ENCODE measurements at regions not wholly inside any gene's neighbourhood (a gene's known extent, or its start where the extent isn't known, plus 50 kb on each side); places are given as distances from the start of the nearest gene placed in this dataset.

DNA sequence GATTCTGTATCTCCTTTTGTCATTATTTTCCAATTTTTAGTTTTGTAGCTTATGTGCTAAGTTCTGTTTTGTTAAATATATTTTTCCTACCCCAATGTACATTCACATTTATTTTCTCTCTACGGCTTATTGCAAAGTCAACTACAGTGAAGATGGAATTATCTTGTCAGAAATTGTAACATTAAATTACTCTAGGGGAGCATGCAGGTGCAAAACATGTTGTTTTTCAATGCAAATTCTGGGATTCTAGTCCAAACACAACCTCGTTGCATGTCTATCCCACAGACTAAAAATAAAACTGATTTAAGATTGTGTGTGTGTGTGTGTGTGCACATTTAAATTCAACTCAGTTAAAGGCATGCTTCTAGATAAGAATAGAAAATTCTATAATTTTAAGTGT, 529.1 kb upstream of the POM121L12 start:
- no peak overlapping the region for H3K4me3 ChIP-seq (ENCODE audit: low read length)
- no peaks in the 10 kb centered on the region for H3K36me3 ChIP-seq (ENCODE audit: insufficient read depth, low read length)
- no peaks in the 10 kb centered on the region for H3K4me1 ChIP-seq (ENCODE audit: insufficient read depth, low read length)
- H2AFZ ChIP-seq (ENCODE audit: low read depth, low read length): no peak overlapping the region
- no peaks in the 10 kb centered on the region for H3K9me3 ChIP-seq (ENCODE audit: low read length)
- no peaks in the 10 kb centered on the region for H3K27me3 ChIP-seq (ENCODE audit: insufficient read depth, low read length)

DNA sequence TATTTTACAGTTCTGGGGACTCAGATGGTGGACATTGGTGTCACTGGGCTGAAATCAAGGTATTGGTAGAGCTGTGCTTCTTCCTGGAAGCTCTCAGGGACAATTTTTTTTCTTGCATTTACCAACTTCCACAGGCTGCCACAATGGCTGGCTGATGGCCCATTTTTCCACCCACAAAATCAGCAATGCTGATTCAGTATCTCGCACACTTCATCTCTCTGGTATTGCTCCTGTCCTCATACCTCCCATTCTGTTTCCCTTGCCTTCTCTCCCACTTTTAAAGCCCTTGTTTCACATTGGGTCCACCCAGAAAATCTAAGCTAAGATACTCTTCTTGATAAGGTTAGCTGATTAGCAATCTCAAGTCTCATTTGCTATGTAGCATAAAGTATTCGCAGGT, 530.9 kb upstream of the POM121L12 start:
- H3K9me3 ChIP-seq (ENCODE audit: low read length): no peaks in the 10 kb centered on the region
- no peaks in the 10 kb centered on the region for H3K36me3 ChIP-seq (ENCODE audit: insufficient read depth, low read length)
- H3K4me3 ChIP-seq (ENCODE audit: low read length): no peak overlapping the region
- H3K27me3 ChIP-seq (ENCODE audit: insufficient read depth, low read length): no peaks in the 10 kb centered on the region
- no peak overlapping the region for H2AFZ ChIP-seq (ENCODE audit: low read depth, low read length)
- no peaks in the 10 kb centered on the region for H3K4me1 ChIP-seq (ENCODE audit: insufficient read depth, low read length)

DNA sequence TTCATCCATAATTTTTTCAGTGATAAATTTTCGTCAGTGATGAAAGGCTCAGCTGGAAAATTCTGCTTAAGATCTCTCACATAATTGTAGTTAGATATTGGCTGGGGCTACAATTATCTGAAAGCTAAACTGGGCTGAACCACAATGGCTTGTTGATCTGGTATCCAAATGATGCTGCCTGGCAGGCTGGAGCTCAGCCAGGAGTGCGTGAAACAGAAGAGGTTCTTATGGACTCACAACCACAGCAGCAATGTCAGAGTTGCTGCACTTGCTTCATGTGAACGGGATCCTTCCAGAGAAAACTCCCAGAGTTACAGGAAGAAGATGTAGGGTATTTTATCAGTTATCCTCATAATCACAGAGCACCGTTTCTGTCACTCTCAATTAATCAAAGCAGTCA, 533.2 kb upstream of the POM121L12 start:
- no peaks in the 10 kb centered on the region for H3K9me3 ChIP-seq (ENCODE audit: low read length)
- no peak overlapping the region for H3K4me3 ChIP-seq (ENCODE audit: low read length)
- no peak overlapping the region for H2AFZ ChIP-seq (ENCODE audit: low read depth, low read length)
- no peaks in the 10 kb centered on the region for H3K36me3 ChIP-seq (ENCODE audit: insufficient read depth, low read length)
- no peaks in the 10 kb centered on the region for H3K27me3 ChIP-seq (ENCODE audit: insufficient read depth, low read length)
- no peaks in the 10 kb centered on the region for H3K4me1 ChIP-seq (ENCODE audit: insufficient read depth, low read length)

GRCh38 chr7:52501696-52502095, 533.7 kb upstream of the POM121L12 start:
- H3K9me3 ChIP-seq (ENCODE audit: low read length): no peaks in the 10 kb centered on the region
- no peaks in the 10 kb centered on the region for H3K27me3 ChIP-seq (ENCODE audit: insufficient read depth, low read length)
- H3K4me3 ChIP-seq (ENCODE audit: low read length): no peak overlapping the region
- no peaks in the 10 kb centered on the region for H3K4me1 ChIP-seq (ENCODE audit: insufficient read depth, low read length)
- no peaks in the 10 kb centered on the region for H3K36me3 ChIP-seq (ENCODE audit: insufficient read depth, low read length)
- no peak overlapping the region for H2AFZ ChIP-seq (ENCODE audit: low read depth, low read length)

GRCh38 chr7:52500841-52501240, 534.6 kb upstream of the POM121L12 start:
- Histone ChIP-seq H3K9me3 (ENCODE audit: low read length) (no peaks in the 10 kb centered on the region), H2AFZ (ENCODE audit: low read depth, low read length) (no peak overlapping the region), H3K4me1 (ENCODE audit: insufficient read depth, low read length) (no peaks in the 10 kb centered on the region), H3K27me3 (ENCODE audit: insufficient read depth, low read length) (no peaks in the 10 kb centered on the region), H3K4me3 (ENCODE audit: low read length) (no peak overlapping the region), H3K36me3 (ENCODE audit: insufficient read depth, low read length) (no peaks in the 10 kb centered on the region)

- no peak overlapping the region for H3K4me3 ChIP-seq (ENCODE audit: low read length)
- H3K9me3 ChIP-seq (ENCODE audit: low read length): no peaks in the 10 kb centered on the region
- H3K36me3 ChIP-seq (ENCODE audit: insufficient read depth, low read length): no peaks in the 10 kb centered on the region
- no peak overlapping the region for H2AFZ ChIP-seq (ENCODE audit: low read depth, low read length)
- H3K4me1 ChIP-seq (ENCODE audit: insufficient read depth, low read length): no peaks in the 10 kb centered on the region
- no peaks in the 10 kb centered on the region for H3K27me3 ChIP-seq (ENCODE audit: insufficient read depth, low read length)
Measured at GRCh38 chr7:52498366-52498765, 537.1 kb upstream of the POM121L12 start.

DNA sequence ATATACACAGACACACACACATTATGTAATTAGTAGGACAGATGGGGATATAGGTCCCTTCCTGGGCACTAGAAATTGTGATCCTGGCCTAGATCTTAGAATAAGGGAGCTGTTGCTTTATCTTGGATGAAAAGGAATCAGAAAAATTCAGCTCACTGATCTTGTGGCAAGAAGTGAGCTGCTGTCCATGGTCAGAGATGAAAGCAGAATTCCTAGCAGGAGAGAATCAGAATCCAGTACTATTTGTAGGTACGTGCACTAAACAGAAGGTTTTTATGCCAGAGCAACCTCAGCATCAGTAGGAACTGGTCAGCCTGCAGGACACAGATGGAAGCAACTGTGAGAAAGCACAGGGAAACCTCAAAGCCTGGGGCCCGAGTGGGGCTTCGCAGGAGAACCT, 549.2 kb upstream of the POM121L12 start:
- no peak overlapping the region for H2AFZ ChIP-seq (ENCODE audit: low read depth, low read length)
- H3K36me3 ChIP-seq (ENCODE audit: insufficient read depth, low read length): no peaks in the 10 kb centered on the region
- H3K9me3 ChIP-seq (ENCODE audit: low read length): no peaks in the 10 kb centered on the region
- no peaks in the 10 kb centered on the region for H3K27me3 ChIP-seq (ENCODE audit: insufficient read depth, low read length)
- no peak overlapping the region for H3K4me3 ChIP-seq (ENCODE audit: low read length)
- no peaks in the 10 kb centered on the region for H3K4me1 ChIP-seq (ENCODE audit: insufficient read depth, low read length)

DNA sequence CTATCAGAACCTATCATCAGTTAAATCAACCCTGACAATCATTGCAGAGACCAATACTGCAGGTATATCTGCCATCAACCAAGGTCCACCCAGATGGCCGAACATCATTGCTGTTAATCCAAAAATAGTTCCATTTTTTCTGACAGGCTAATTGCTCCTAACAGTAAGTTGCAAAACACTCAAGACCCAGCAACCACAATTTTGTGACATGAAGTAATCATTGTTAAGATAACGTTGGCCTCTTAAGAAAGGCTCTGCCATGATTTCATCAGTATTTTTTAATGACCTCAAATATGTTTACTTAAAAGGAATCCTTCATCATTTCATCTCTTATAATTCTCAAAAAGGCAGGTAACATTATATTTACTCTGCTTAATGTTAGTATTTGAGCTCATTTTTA, 553.4 kb upstream of the POM121L12 start:
- Histone ChIP-seq H3K36me3 (ENCODE audit: insufficient read depth, low read length) (no peaks in the 10 kb centered on the region), H3K4me3 (ENCODE audit: low read length) (no peak overlapping the region)

GRCh38 chr7:52481571-52481970, 553.9 kb upstream of the POM121L12 start:
- Histone ChIP-seq H3K4me1 (ENCODE audit: insufficient read depth, low read length) (no peaks in the 10 kb centered on the region), H3K9me3 (ENCODE audit: low read length) (no peaks in the 10 kb centered on the region), H3K27me3 (ENCODE audit: insufficient read depth, low read length) (no peaks in the 10 kb centered on the region), H3K4me3 (ENCODE audit: low read length) (no peak overlapping the region), H3K36me3 (ENCODE audit: insufficient read depth, low read length) (no peaks in the 10 kb centered on the region), H2AFZ (ENCODE audit: low read depth, low read length) (no peak overlapping the region)

More for the DNA sequence above, 553.4 kb upstream of the POM121L12 start:
- no peaks in the 10 kb centered on the region for H3K27me3 ChIP-seq (ENCODE audit: insufficient read depth, low read length)
- no peaks in the 10 kb centered on the region for H3K4me1 ChIP-seq (ENCODE audit: insufficient read depth, low read length)
- no peaks in the 10 kb centered on the region for H3K9me3 ChIP-seq (ENCODE audit: low read length)
- H2AFZ ChIP-seq (ENCODE audit: low read depth, low read length): no peak overlapping the region

DNA sequence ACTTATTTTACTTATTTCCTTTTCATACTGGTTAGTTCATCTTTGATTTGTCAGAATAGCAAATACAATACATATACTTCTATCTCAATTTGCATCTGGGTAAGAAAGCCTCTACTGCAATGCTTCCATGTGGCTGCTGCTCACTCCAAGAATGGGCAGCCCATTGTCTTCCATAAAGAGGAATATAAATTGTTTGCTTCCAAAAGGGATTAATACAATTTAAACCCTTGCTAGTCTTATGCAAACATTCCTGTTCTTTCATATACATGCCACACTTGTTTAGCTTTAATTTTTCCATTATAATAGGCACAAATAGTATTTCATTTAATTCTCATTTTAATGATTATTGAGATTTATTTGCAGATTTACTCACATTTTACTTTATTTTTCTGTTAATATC, 555.4 kb upstream of the POM121L12 start:
- Histone ChIP-seq H3K27me3 (ENCODE audit: insufficient read depth, low read length) (no peaks in the 10 kb centered on the region), H3K9me3 (ENCODE audit: low read length) (no peaks in the 10 kb centered on the region), H3K4me1 (ENCODE audit: insufficient read depth, low read length) (no peaks in the 10 kb centered on the region), H3K4me3 (ENCODE audit: low read length) (no peak overlapping the region), H2AFZ (ENCODE audit: low read depth, low read length) (no peak overlapping the region), H3K36me3 (ENCODE audit: insufficient read depth, low read length) (no peaks in the 10 kb centered on the region)

DNA sequence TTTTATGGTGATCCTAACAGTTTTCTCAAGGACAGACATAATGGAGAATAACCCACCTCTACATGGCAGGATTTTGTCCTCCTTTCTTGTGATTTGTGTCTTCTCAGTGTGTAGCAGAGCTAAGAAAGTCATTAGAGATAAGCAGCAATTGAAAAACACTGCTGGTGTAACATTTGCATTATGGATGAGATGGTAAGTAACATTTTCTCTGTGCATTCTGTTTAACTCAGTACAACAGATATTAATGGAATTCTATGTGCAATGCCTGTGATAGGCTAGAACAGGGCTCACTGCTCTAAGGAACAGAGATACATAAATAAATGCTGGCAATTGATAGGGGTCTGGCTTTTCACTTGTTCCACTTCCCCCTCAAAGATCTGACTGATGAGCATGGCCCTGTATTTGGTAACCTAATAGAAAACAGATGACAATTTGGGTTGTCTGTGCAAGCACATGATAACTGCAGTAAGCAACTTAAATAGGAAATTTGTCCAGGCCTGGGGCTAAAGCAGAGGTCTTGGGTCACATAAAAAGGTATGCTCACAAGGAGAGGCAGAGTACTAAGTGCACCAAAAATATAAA, 560.3 kb upstream of the POM121L12 start:
- no peaks in the 10 kb centered on the region for H3K4me1 ChIP-seq (ENCODE audit: insufficient read depth, low read length)
- H3K36me3 ChIP-seq (ENCODE audit: insufficient read depth, low read length): no peaks in the 10 kb centered on the region
- H3K4me3 ChIP-seq (ENCODE audit: low read length): no peak overlapping the region

GRCh38 chr7:52473756-52474155, 561.7 kb upstream of the POM121L12 start:
- Histone ChIP-seq H2AFZ (ENCODE audit: low read depth, low read length) (no peak overlapping the region), H3K27me3 (ENCODE audit: insufficient read depth, low read length) (no peaks in the 10 kb centered on the region), H3K4me1 (ENCODE audit: insufficient read depth, low read length) (no peaks in the 10 kb centered on the region), H3K36me3 (ENCODE audit: insufficient read depth, low read length) (no peaks in the 10 kb centered on the region), H3K9me3 (ENCODE audit: low read length) (no peaks in the 10 kb centered on the region), H3K4me3 (ENCODE audit: low read length) (no peak overlapping the region)

More for the DNA sequence above, 560.3 kb upstream of the POM121L12 start:
- no peaks in the 10 kb centered on the region for H3K9me3 ChIP-seq (ENCODE audit: low read length)
- H2AFZ ChIP-seq (ENCODE audit: low read depth, low read length): no peak overlapping the region
- no peaks in the 10 kb centered on the region for H3K27me3 ChIP-seq (ENCODE audit: insufficient read depth, low read length)

- H3K9me3 ChIP-seq (ENCODE audit: low read length): no peaks in the 10 kb centered on the region
- no peaks in the 10 kb centered on the region for H3K4me1 ChIP-seq (ENCODE audit: insufficient read depth, low read length)
- no peaks in the 10 kb centered on the region for H3K36me3 ChIP-seq (ENCODE audit: insufficient read depth, low read length)
- H2AFZ ChIP-seq (ENCODE audit: low read depth, low read length): no peak overlapping the region
- H3K27me3 ChIP-seq (ENCODE audit: insufficient read depth, low read length): no peaks in the 10 kb centered on the region
- no peak overlapping the region for H3K4me3 ChIP-seq (ENCODE audit: low read length)
Measured at GRCh38 chr7:52472006-52472620, 563.3 kb upstream of the POM121L12 start.

GRCh38 chr7:52465216-52465615, 570.2 kb upstream of the POM121L12 start:
- no peak overlapping the region for H3K4me3 ChIP-seq (ENCODE audit: low read length)
- H3K4me1 ChIP-seq (ENCODE audit: insufficient read depth, low read length): no peaks in the 10 kb centered on the region
- H2AFZ ChIP-seq (ENCODE audit: low read depth, low read length): no peak overlapping the region
- no peaks in the 10 kb centered on the region for H3K36me3 ChIP-seq (ENCODE audit: insufficient read depth, low read length)
- H3K9me3 ChIP-seq (ENCODE audit: low read length): no peaks in the 10 kb centered on the region
- H3K27me3 ChIP-seq (ENCODE audit: insufficient read depth, low read length): no peaks in the 10 kb centered on the region
